ENCODE measurements at regions not wholly inside any gene's neighbourhood (a gene's known extent, or its start where the extent isn't known, plus 50 kb on each side); places are given as distances from the start of the nearest gene placed in this dataset.

DNA sequence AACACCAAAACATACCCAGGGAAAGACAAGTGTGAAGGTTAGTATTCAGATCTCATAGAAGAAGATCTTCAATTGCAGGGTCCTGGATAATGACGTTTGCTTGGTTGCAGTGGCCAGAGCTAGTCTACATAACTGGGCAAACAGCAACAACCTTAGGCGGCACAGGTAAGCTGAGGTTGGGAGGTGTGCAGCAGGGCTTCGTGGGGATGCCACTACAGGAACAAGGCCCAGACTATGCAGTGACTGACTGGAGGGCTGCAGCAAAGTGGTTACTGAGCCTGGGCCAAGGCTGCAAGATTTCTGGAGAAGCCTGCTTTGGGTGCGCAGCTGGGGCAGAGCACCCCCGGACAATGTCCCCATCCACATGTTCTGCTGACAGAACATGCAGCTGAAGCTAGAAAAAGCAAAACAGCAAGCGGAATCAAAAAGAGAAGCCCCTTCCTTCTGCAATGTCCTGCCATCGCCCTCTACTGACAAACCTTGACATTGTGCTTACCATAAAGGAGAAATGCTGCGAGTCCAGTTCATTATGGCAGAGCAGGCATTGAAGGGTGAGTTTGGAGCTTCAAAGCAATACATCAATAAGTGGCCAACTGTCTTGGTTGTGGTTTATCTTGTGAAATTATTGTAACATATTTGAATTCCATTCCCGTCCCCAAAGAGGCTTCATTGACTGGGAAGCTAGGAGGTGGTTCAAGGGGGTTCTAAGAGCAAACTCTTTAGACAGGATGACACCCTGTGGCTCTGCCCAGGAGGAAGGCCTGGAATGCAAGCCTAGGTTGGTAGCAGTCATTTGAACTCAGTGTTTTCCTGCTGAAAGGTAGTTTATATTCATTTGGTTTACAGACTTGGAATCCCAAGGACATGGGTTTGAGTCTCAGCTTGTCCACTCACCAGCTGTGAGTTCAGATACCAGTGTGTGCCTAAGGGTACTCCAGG, 217.0 kb downstream of the PDCD6IP start:
- H3K9me3 ChIP-seq: no peaks in the 10 kb centered on the region
- TF ChIP-seq POLR2AphosphoS5 (IDR thresholded peaks at IDR 0.05) (no peak), POLR2A (IDR thresholded peaks at IDR 0.05) (no peak), CTCF (IDR thresholded peaks at IDR 0.05 in 8 of 11, conservative IDR thresholded peaks at IDR 0.05 in 3 of 11) (no peak)
- 75 to 84% (median 82%) methylated on average over 9 of the region's 9 CpGs for WGBS, 5 donors
- intact Hi-C loops (cut with DNase I; ENCODE audit: low total_unique reads): no loop called here
- no peak overlapping the region for H3K4me3 ChIP-seq
- H3K27me3 ChIP-seq (replicated peaks in 1 of 7): no peaks in the 10 kb centered on the region
- DNase-seq: no peak
- H3K36me3 ChIP-seq: no peaks in the 10 kb centered on the region
- H3K4me1 ChIP-seq: peaks cover 0 to 19% (median 10%) of the 10 kb centered on the region in 6 donors
- no peak overlapping the region for H3K27ac ChIP-seq

- H3K9me3 ChIP-seq: no peaks in the 10 kb centered on the region
- peaks cover 0 to 32% (median 10%) of the 10 kb centered on the region in 6 donors for H3K4me1 ChIP-seq
- no peaks in the 10 kb centered on the region for H3K27me3 ChIP-seq (replicated peaks in 1 of 7)
- WGBS, 5 donors: 23 to 33% (median 25%) methylated on average over 6 of the region's 6 CpGs
- intact Hi-C loops (cut with DNase I; ENCODE audit: low total_unique reads): no loop called here
- no peak for DNase-seq
- H3K4me3 ChIP-seq: no peak overlapping the region
- H3K27ac ChIP-seq: peak overlapping the region in 3 of 8 donors; percentile 60 to 69 (median 61)
- TF ChIP-seq POLR2A (IDR thresholded peaks at IDR 0.05) (no peak), CTCF (IDR thresholded peaks at IDR 0.05 in 8 of 11, conservative IDR thresholded peaks at IDR 0.05 in 3 of 11) (no peak), POLR2AphosphoS5 (IDR thresholded peaks at IDR 0.05) (no peak)
- H3K36me3 ChIP-seq: no peaks in the 10 kb centered on the region
Measured at GRCh38 chr3:34016925-34017587, 218.6 kb downstream of the PDCD6IP start.

DNA sequence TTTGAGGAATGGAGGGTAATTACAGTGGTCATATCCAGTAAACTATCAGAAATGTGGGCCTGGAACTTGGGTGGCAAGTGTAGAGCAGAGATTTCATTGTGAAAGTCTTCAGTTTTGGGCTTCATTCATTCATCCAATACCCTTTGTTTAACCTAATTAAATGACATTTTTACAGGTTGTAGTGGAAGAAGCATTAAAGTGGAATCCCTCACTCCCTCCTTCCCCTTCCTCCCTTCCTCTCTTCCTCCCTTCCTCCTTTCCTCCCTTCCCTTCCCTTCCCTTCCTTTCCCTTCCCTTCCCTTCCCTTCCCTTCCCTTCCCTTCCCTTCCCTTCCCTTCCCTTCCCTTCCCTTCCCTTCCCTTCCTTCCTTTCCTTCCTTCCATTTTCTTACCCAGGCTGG, 219.3 kb downstream of the PDCD6IP start:
- Histone ChIP-seq H3K4me3 (no peak overlapping the region), H3K9me3 (no peaks in the 10 kb centered on the region), H3K27ac (no peak overlapping the region), H3K27me3 (replicated peaks in 1 of 7) (no peaks in the 10 kb centered on the region), H3K4me1 (peaks cover 0 to 33% (median 10%) of the 10 kb centered on the region in 6 donors), H3K36me3 (no peaks in the 10 kb centered on the region)
- no peak for DNase-seq
- TF ChIP-seq POLR2A (IDR thresholded peaks at IDR 0.05) (no peak), CTCF (IDR thresholded peaks at IDR 0.05 in 8 of 11, conservative IDR thresholded peaks at IDR 0.05 in 3 of 11) (no peak), POLR2AphosphoS5 (IDR thresholded peaks at IDR 0.05) (no peak)
- intact Hi-C loops (cut with DNase I; ENCODE audit: low total_unique reads): no loop called here

- TF ChIP-seq CTCF (IDR thresholded peaks at IDR 0.05 in 8 of 11, conservative IDR thresholded peaks at IDR 0.05 in 3 of 11) (no peak), POLR2A (IDR thresholded peaks at IDR 0.05) (no peak), POLR2AphosphoS5 (IDR thresholded peaks at IDR 0.05) (no peak)
- H3K27ac ChIP-seq: no peak overlapping the region
- intact Hi-C loops (cut with DNase I; ENCODE audit: low total_unique reads): no loop called here
- peaks cover 0 to 33% (median 10%) of the 10 kb centered on the region in 6 donors for H3K4me1 ChIP-seq
- no peaks in the 10 kb centered on the region for H3K9me3 ChIP-seq
- no peaks in the 10 kb centered on the region for H3K27me3 ChIP-seq (replicated peaks in 1 of 7)
- H3K36me3 ChIP-seq: no peaks in the 10 kb centered on the region
- DNase-seq: no peak
- WGBS, 5 donors: 49 to 55% (median 50%) methylated on average over 2 of the region's 2 CpGs
- H3K4me3 ChIP-seq: no peak overlapping the region
Measured at GRCh38 chr3:34019158-34019557, 220.7 kb downstream of the PDCD6IP start.

All from spleen (tissue), 11 donors.